ENCODE measurements at regions not wholly inside any gene's neighbourhood (a gene's known extent, or its start where the extent isn't known, plus 50 kb on each side); places are given as distances from the start of the nearest gene placed in this dataset.

- TF ChIP-seq CTCF (conservative IDR thresholded peaks at IDR 0.05 in 1 of 2, IDR thresholded peaks at IDR 0.05 in 1 of 2; ENCODE audit: extremely low read depth in 1 of 2, insufficient read depth in 1 of 2, low read depth in 1 of 2, low read length in 2 of 2) (no peak), EZH2 (IDR thresholded peaks at IDR 0.05; ENCODE audit: borderline replicate concordance, low read length) (no peak)
Observed at GRCh38 chr2:142445023-142445422, 314.2 kb upstream of the LRP1B start.
